ENCODE measurements at regions not wholly inside any gene's neighbourhood (a gene's known extent, or its start where the extent isn't known, plus 50 kb on each side); places are given as distances from the start of the nearest gene placed in this dataset.

DNA sequence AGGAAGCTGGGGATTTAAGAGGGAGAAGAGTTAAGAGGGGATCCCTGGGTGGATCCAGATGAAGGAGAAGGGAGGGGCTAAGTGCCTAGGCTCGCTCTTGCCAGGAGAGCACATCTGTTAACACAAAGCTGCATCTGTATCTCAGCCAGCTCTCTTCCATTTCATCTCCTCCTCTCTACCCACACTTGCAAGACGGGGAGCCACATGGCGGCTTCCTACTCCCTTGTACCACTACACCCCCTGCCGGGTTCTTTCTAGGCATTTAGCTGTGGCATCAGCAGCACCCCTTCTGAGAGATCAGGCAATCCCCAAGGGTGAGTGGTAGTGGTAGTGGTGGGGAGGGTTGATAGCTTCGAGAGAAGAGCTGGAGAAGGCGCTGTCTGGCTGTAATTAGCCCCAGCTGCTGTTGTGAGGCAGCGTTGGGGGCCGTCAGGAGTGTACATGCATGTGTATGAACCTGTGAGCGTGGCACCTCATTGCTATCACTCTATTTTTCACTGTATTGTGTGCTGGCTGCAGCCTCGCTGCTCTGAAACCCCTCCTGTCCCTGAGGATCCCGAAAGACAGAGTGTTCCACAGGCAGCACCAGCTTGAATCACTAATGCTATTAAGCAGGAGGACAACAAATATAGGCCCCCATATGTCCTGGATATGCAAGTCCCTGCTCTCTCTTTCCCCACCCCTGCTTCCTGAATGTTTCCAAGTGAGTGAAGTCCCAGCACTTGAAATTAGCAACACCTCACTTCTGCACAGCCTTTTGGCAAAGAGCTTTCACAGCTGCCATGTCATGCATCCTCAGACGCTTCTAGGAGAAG lies 73.7 kb downstream of the RTL9 start:
- TF ChIP-seq, protein P1, sequence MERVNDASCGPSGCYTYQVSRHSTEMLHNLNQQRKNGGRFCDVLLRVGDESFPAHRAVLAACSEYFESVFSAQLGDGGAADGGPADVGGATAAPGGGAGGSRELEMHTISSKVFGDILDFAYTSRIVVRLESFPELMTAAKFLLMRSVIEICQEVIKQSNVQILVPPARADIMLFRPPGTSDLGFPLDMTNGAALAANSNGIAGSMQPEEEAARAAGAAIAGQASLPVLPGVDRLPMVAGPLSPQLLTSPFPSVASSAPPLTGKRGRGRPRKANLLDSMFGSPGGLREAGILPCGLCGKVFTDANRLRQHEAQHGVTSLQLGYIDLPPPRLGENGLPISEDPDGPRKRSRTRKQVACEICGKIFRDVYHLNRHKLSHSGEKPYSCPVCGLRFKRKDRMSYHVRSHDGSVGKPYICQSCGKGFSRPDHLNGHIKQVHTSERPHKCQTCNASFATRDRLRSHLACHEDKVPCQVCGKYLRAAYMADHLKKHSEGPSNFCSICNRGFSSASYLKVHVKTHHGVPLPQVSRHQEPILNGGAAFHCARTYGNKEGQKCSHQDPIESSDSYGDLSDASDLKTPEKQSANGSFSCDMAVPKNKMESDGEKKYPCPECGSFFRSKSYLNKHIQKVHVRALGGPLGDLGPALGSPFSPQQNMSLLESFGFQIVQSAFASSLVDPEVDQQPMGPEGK (CRISPR knock-in tag; IDR thresholded peaks at IDR 0.05; ENCODE audit: borderline replicate concordance) = no peak
- TF ChIP-seq ESRRG (CRISPR knock-in tag; IDR thresholded peaks at IDR 0.05) (no peak), ZFP3 (CRISPR knock-in tag; IDR thresholded peaks at IDR 0.05) (no peak), ISL1 (CRISPR knock-in tag; IDR thresholded peaks at IDR 0.05) (no peak), GLIS3 (CRISPR knock-in tag; IDR thresholded peaks at IDR 0.05) (no peak), ZFP30 (CRISPR knock-in tag; IDR thresholded peaks at IDR 0.05) (no peak)
- TF ChIP-seq, protein P2, sequence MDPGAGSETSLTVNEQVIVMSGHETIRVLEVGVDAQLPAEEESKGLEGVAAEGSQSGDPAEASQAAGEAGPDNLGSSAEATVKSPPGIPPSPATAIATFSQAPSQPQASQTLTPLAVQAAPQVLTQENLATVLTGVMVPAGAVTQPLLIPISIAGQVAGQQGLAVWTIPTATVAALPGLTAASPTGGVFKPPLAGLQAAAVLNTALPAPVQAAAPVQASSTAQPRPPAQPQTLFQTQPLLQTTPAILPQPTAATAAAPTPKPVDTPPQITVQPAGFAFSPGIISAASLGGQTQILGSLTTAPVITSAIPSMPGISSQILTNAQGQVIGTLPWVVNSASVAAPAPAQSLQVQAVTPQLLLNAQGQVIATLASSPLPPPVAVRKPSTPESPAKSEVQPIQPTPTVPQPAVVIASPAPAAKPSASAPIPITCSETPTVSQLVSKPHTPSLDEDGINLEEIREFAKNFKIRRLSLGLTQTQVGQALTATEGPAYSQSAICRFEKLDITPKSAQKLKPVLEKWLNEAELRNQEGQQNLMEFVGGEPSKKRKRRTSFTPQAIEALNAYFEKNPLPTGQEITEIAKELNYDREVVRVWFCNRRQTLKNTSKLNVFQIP (CRISPR knock-in tag; IDR thresholded peaks at IDR 0.05; ENCODE audit: borderline replicate concordance, low read depth) = no peak
- TF ChIP-seq, protein P3, sequence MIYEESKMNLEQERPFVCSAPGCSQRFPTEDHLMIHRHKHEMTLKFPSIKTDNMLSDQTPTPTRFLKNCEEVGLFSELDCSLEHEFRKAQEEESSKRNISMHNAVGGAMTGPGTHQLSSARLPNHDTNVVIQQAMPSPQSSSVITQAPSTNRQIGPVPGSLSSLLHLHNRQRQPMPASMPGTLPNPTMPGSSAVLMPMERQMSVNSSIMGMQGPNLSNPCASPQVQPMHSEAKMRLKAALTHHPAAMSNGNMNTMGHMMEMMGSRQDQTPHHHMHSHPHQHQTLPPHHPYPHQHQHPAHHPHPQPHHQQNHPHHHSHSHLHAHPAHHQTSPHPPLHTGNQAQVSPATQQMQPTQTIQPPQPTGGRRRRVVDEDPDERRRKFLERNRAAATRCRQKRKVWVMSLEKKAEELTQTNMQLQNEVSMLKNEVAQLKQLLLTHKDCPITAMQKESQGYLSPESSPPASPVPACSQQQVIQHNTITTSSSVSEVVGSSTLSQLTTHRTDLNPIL (CRISPR knock-in tag; IDR thresholded peaks at IDR 0.05; ENCODE audit: low read depth) = no peak
